HEK293 (cell line): ENCODE measurements at regions not wholly inside any gene's neighbourhood (a gene's known extent, or its start where the extent isn't known, plus 50 kb on each side); places are given as distances from the start of the nearest gene placed in this dataset.

Source experiments
- KLF10 ChIP-seq: fragments of 450-650 bp; IDR thresholded peaks from 2 replicates; pipeline ENCODE4 v1.5.1; 2018; ENCODE audit warnings: missing biosample characterization, mild to moderate bottlenecking, missing genetic modification characterization
- TCF7L2 ChIP-seq: IDR thresholded peaks from 2 replicates; pipeline ENCODE4 v1.6.1; 2011; ENCODE audit warnings: low read depth, mild to moderate bottlenecking, inconsistent platforms, low read length, moderate library complexity, borderline replicate concordance
- WT1 ChIP-seq: fragments of 450-650 bp; formaldehyde crosslinking; IDR thresholded peaks from 2 replicates; pipeline ENCODE4 v1.5.1; 2016; ENCODE audit warnings: missing biosample characterization, missing genetic modification characterization
- ZBTB1 ChIP-seq: fragments of 450-650 bp; formaldehyde crosslinking; IDR thresholded peaks from 2 replicates; pipeline ENCODE4 v1.5.1; 2016; ENCODE audit warnings: missing biosample characterization, missing genetic modification characterization
- ZNF146 ChIP-seq: fragments of 450-650 bp; formaldehyde crosslinking; IDR thresholded peaks from 2 replicates; pipeline ENCODE4 v1.5.1; 2016; ENCODE audit warnings: missing biosample characterization, missing genetic modification characterization
- TF ChIP-seq, protein P1 (sequence below): fragments of 450-650 bp; formaldehyde crosslinking; IDR thresholded peaks from 2 replicates; pipeline ENCODE4 v1.5.1; 2016; ENCODE audit warnings: missing biosample characterization, missing genetic modification characterization

DNA sequence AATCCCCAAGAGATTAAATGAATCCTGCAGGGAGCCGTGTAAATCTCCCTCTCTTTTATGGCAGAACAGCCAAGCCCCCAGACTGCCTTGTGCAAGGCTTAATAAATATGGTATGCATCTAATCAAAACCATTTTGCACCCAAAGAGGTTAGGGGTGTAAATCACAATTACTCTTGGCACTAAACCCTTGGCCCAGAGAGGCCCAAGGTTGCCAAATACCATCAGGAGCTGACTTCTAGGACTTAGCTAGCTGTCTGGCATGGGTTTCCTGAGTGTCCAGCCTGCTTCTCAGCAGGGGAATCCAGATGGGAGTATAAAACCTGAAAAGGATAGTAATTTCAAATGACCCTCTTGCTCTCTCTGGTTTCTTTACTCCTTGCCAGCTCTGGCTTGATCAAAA lies 610.4 kb downstream of the MED13L start:
- TF ChIP-seq, protein P1, sequence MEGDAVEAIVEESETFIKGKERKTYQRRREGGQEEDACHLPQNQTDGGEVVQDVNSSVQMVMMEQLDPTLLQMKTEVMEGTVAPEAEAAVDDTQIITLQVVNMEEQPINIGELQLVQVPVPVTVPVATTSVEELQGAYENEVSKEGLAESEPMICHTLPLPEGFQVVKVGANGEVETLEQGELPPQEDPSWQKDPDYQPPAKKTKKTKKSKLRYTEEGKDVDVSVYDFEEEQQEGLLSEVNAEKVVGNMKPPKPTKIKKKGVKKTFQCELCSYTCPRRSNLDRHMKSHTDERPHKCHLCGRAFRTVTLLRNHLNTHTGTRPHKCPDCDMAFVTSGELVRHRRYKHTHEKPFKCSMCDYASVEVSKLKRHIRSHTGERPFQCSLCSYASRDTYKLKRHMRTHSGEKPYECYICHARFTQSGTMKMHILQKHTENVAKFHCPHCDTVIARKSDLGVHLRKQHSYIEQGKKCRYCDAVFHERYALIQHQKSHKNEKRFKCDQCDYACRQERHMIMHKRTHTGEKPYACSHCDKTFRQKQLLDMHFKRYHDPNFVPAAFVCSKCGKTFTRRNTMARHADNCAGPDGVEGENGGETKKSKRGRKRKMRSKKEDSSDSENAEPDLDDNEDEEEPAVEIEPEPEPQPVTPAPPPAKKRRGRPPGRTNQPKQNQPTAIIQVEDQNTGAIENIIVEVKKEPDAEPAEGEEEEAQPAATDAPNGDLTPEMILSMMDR (tag by site-specific recombination), result no peak
- TF ChIP-seq ZBTB1 (tag by site-specific recombination) (no peak), ZNF146 (no peak), KLF10 (tag by site-specific recombination) (no peak), TCF7L2 (no peak), WT1 (no peak)
